ENCODE measurements at regions not wholly inside any gene's neighbourhood (a gene's known extent, or its start where the extent isn't known, plus 50 kb on each side); places are given as distances from the start of the nearest gene placed in this dataset.

DNA sequence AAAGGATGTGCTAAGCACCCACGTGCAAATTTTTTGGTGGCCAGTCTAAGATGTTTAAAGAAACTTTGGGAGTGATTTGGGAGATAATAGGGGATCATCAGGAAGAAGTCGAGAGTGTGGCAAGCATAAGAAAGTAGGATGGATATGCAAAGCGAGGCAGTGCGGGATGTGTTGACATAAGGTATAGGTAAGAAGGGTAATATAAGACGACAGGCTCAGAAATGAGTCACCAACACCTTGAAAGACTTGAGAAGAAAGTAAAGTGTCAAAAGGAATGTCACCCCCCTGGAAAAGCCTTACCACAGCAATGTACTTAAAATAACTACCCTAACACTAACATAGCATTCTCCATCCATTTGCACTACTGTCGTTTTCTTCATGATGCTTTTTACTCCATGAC lies 69.8 kb upstream of the BMP2K start:
- Histone ChIP-seq H3K4me1 (ENCODE audit: control insufficient read depth, extremely low read depth, insufficient read depth, low read length) (no peaks in the 10 kb centered on the region), H3K79me2 (ENCODE audit: control insufficient read depth, insufficient read depth, low read length) (no peaks in the 10 kb centered on the region), H3K4me3 (replicated peaks in 1 of 3; ENCODE audit: insufficient read depth in 1 of 3, low read depth in 1 of 3, low read length in 3 of 3) (no peak overlapping the region), H2AFZ (ENCODE audit: low read depth, low read length) (no peak overlapping the region), H3K9ac (replicated peaks; ENCODE audit: extremely low read depth, insufficient read depth, low read length) (no peak overlapping the region), H3K27ac (ENCODE audit: insufficient read depth, low read depth, low read length) (no peak overlapping the region), H3K36me3 (ENCODE audit: control insufficient read depth in 2 of 2, extremely low read depth in 1 of 2, insufficient read depth in 2 of 2, low read length in 2 of 2) (no peaks in the 10 kb centered on the region), H3K27me3 (ENCODE audit: control insufficient read depth in 2 of 2, insufficient read depth in 2 of 2, low read length in 2 of 2) (no peaks in the 10 kb centered on the region), H3K9me1 (replicated peaks; ENCODE audit: control insufficient read depth, extremely low read depth, insufficient read depth, low read length) (no peaks in the 10 kb centered on the region), H3K9me3 (replicated peaks; ENCODE audit: control insufficient read depth, insufficient read depth, low read length) (no peaks in the 10 kb centered on the region), H3K4me2 (ENCODE audit: insufficient read depth, low read length) (no peak overlapping the region), H4K20me1 (replicated peaks; ENCODE audit: control insufficient read depth, extremely low read depth, insufficient read depth, low read length) (no peaks in the 10 kb centered on the region)
- TF ChIP-seq POLR2AphosphoS5 (IDR thresholded peaks at IDR 0.05; ENCODE audit: insufficient read depth, low read depth, low read length): no peak
- no peak for TF ChIP-seq FOS (IDR thresholded peaks at IDR 0.05; ENCODE audit: borderline replicate concordance, insufficient read depth, low read length)
- no peak for TF ChIP-seq GATA2 (IDR thresholded peaks at IDR 0.05; ENCODE audit: insufficient read depth, insufficient read length, low read depth, low read length)
- TF ChIP-seq, protein P1, sequence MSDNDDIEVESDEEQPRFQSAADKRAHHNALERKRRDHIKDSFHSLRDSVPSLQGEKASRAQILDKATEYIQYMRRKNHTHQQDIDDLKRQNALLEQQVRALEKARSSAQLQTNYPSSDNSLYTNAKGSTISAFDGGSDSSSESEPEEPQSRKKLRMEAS (IDR thresholded peaks at IDR 0.05; ENCODE audit: insufficient read depth, insufficient read length): no peak
- TF ChIP-seq JUN (IDR thresholded peaks at IDR 0.05; ENCODE audit: borderline replicate concordance, insufficient read depth, insufficient read length, low read depth): no peak
- TF ChIP-seq CTCF (IDR thresholded peaks at IDR 0.05; ENCODE audit: extremely low read depth in 1 of 2, insufficient read depth in 1 of 2, low read depth in 1 of 2, low read length in 2 of 2): no peak
- no peak for TF ChIP-seq MYC (IDR thresholded peaks at IDR 0.05; ENCODE audit: low read depth, low read length)
- intact Hi-C loops (cut with micrococcal nuclease): no loop called here
- BruUV-seq (replicated peaks): no TSS peak
- ChIA-PET CTCF (no interaction called here), POLR2A (no interaction called here)
- dilution Hi-C loops (cut with MboI; ENCODE audit: extremely low pct_ligation_motif_present, low sequenced_read_pairs): no loop called here
- DNase-seq (ENCODE audit: low read depth, low spot score): no peak
- no peak for FAIRE-seq

Measured in endothelial cell of umbilical vein (primary cell).